Urinary bladder (tissue), 3 donors: ENCODE measurements at regions not wholly inside any gene's neighbourhood (a gene's known extent, or its start where the extent isn't known, plus 50 kb on each side); places are given as distances from the start of the nearest gene placed in this dataset.

Source experiments
- DNase-seq: peaks from one replicate; pipeline ENCODE4 v3.0.0-alpha.2; 2015; ENCODE audit errors: extremely low spot score
- H3K27ac ChIP-seq: one replicate; pipeline ENCODE4 v1.5.1; 2013; ENCODE audit warnings: low read depth, mild to moderate bottlenecking, moderate library complexity
- H3K36me3 ChIP-seq: one replicate; pipeline ENCODE4 v1.6.1; 2013; ENCODE audit warnings: mild to moderate bottlenecking, moderate library complexity; ENCODE audit not compliant: insufficient read depth
- H3K4me1 ChIP-seq: one replicate; pipeline ENCODE4 v1.6.1; 2013; ENCODE audit warnings: mild to moderate bottlenecking, moderate library complexity; ENCODE audit not compliant: insufficient read depth
- H3K4me3 ChIP-seq: one replicate; pipeline ENCODE4 v1.5.1; 2013; ENCODE audit warnings: low read depth, low read length
- WGBS: extraction: QIAGEN DNeasy Blood & Tissue Kit; methylation state at CpG from one replicate; pipeline ENCODE4 v1.1.7; 2013; 5-methylcytosine and 5-hydroxymethylcytosine counted together
- donor health status: healthy with polysubstance abuse.
- donor health status: healthy.

DNA sequence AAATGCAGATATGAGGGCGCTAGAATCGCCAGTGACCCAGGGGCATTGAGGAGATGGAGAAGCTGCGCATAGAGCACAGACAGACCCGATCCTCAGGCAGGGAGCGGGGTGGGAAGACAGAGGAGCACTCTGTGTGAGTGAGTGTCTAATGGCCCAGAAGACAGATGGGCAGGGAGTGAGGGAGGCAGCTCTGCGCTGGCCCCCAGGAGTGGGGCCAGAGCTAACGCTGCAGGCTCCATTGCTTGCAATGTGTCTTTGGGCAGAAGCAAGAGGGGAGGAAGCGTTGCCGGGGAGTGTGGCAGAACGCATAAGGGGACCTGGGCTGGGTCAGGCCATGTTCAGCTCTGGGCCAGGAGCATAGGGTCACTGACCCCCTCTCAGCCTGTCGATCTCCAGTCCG, 207.0 kb downstream of the TBXT start:
- H3K4me1 ChIP-seq: no peaks in the 10 kb centered on the region
- H3K4me3 ChIP-seq: no peak overlapping the region
- 82% methylated on average over 12 of the region's 12 CpGs for WGBS
- no peak for DNase-seq
- no peaks in the 10 kb centered on the region for H3K36me3 ChIP-seq
- no peak overlapping the region for H3K27ac ChIP-seq

DNA sequence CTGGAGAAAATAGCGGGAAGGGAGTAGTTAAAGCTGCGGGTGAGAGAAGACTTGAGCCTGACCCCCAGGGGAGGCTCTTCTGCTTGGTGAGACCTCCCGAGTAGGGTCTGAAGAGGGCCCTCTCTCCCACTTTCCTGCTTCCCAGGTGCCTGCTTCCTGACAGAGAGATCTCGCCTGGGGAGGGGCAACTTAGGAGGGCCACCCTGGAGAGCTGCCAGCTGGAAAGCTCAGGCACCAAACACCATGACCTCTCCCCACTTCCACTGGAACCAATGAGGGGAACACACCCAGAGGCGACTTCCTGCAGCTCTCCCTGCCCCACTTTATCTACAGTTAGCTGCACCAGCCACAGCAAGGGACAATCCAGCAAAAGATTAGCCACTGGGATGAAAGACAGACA, 208.0 kb downstream of the TBXT start:
- no peak for DNase-seq
- H3K4me3 ChIP-seq: no peak overlapping the region
- WGBS: 66% methylated on average over 5 of the region's 5 CpGs
- no peaks in the 10 kb centered on the region for H3K36me3 ChIP-seq
- H3K4me1 ChIP-seq: no peaks in the 10 kb centered on the region
- H3K27ac ChIP-seq: no peak overlapping the region

DNA sequence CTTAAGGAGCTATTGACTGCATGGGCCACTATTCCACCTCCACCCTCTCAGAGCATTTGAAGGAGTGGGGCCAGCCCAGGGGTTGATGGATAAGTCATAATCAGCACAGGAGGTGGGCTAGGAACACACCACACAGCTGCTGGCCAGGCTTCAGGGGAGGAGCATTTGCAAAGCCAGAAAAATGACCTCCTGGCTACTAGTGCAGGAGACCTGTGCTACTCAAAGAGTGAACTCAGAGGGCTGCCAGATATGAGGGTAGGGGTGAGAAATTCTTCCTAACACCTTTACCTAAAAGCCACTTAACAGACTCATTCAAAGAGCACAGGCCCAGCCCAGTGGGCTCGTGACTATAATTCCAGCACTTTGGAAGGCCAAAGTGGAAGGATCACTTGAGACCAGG, 210.8 kb downstream of the TBXT start:
- H3K4me1 ChIP-seq: no peaks in the 10 kb centered on the region
- no peak overlapping the region for H3K4me3 ChIP-seq
- no peak overlapping the region for H3K27ac ChIP-seq
- 65% methylated on average over 1 of the region's 1 CpG for WGBS
- DNase-seq: no peak
- no peaks in the 10 kb centered on the region for H3K36me3 ChIP-seq

DNA sequence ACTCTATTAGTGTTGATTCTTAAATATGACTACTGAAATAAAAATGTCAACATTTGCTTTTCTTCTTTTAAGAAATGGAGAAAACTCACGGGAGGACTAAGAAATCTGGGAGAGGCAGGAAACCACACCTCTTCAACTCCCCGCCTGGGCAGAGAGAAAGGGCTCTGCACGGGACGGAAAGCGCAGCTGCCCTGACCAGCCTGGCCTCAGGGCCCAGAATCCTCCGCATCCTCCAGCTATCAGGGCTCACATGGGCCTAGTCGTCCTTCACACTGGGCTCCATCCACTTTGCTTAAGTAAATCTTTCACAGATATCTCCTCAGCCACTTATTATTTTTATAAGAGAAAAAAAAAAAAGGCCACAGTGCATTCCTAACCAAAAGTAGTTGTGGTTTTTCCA, 215.1 kb downstream of the TBXT start:
- DNase-seq: no peak
- no peaks in the 10 kb centered on the region for H3K36me3 ChIP-seq
- H3K27ac ChIP-seq: no peak overlapping the region
- no peaks in the 10 kb centered on the region for H3K4me1 ChIP-seq
- 61% methylated on average over 7 of the region's 7 CpGs for WGBS
- H3K4me3 ChIP-seq: no peak overlapping the region

DNA sequence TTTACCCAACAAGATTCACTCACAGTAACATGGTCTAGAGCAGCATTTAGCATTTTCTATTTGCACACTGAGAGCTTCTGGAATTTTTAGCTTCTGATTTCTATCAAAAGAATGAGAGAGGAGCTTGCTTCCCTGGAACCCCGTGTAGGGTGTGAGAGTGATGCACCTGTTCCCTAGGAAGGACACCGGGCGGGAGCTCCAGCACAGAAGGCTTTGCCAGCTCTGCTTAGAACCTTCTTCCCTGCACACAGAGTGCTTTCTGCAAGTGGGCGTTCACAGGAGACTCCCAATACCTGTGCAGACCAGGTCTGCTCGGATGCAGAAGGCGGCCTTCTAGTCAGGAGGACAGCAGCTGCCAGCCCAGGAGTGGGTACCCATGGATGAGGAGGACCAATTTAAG, 217.3 kb downstream of the TBXT start:
- Histone ChIP-seq H3K4me3 (no peak overlapping the region), H3K27ac (no peak overlapping the region), H3K4me1 (no peaks in the 10 kb centered on the region), H3K36me3 (no peaks in the 10 kb centered on the region)
- DNase-seq: no peak
- 85% methylated on average over 6 of the region's 6 CpGs for WGBS

DNA sequence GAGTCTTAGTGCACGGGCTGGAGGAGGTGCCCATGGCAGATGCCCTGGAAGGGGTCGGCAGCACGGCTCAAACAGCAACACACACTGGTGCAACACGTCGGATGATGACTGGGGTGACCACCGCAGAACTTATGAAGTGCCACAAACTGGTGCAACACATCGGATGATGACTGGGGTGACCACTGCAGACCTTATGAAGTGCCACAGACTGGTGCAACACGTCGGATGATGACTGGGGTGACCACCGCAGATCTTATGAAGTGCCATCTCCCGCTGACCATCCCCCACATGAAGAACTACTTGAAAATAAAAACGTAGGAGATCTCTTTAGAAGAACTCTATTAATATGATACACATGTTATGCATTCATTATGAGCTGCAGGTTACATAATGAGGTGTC, 218.3 kb downstream of the TBXT start:
- Histone ChIP-seq H3K36me3 (no peaks in the 10 kb centered on the region), H3K4me1 (no peaks in the 10 kb centered on the region), H3K27ac (no peak overlapping the region), H3K4me3 (no peak overlapping the region)
- 90% methylated on average over 12 of the region's 12 CpGs for WGBS
- DNase-seq: no peak

DNA sequence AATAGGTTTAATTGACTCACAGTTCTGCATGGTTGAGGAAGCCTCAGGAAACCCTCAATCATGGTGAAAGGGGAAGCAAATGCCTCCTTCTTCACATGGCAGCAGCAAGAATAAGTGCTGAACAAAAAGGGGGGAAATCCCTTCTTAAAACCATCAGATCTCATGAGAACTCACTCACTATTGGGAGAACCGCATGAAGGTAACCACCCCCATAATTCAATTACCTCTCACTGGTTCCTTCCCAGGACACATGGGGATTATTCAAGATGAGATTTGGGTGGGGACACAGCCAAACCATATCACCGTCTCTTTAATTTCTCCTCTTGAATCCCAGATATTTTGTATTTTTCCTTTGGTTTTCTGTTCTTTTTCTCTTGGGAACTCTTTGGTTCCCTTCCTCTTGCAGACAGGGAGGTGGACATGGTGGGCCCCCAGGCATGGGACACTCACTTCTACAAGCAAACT, 223.6 kb downstream of the TBXT start:
- no peak overlapping the region for H3K27ac ChIP-seq
- H3K36me3 ChIP-seq: no peaks in the 10 kb centered on the region
- H3K4me3 ChIP-seq: no peak overlapping the region
- DNase-seq: no peak
- no peaks in the 10 kb centered on the region for H3K4me1 ChIP-seq
- 93% methylated on average over 2 of the region's 2 CpGs for WGBS

DNA sequence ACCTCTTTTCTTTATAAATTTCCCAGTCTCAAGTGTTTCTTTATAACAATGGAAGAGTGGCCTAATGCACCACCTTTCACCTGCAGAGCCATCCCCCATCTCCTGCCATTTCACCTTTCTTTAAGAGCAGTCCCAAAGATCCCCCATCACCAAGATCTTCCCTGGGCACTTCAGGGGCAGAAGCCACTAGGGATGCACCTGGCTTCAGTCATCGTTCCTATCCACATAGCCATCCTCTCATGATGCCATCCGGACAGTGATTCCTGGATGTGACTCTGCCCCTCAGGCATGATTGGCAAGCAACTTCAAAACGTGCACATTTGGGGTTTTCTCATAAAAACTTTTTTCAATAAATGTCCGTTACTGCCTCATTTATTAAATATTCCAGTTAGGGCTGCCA, 225.9 kb downstream of the TBXT start:
- H3K36me3 ChIP-seq: no peaks in the 10 kb centered on the region
- H3K4me3 ChIP-seq: no peak overlapping the region
- 78% methylated on average over 4 of the region's 4 CpGs for WGBS
- H3K4me1 ChIP-seq: no peaks in the 10 kb centered on the region
- DNase-seq: no peak
- H3K27ac ChIP-seq: no peak overlapping the region

DNA sequence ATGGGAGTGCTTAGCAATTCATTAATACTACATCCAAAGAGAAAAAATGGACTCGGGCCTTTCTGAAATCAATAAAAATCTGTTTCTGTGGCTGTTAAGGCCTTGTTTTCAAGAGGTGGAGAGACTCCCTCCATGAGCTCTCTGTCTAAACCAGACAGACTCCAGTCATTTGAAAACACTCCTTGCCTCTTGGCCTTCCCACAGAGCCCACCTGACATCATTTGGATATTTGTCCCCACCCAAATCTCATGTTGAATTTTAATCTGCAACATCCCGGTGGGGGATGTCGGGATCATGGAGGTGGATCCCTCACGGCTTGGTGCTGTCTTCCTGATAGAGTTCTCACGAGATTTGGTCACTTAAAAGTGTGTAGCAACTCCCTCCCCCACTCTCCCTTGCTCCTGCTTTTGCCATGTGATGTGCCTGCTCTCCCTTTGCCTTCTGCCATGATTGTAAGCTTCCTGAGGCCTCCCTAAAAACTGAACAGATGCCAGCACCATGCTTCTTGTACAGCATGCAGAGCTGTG, 226.3 kb downstream of the TBXT start:
- WGBS: 82% methylated on average over 5 of the region's 5 CpGs
- no peak for DNase-seq
- H3K4me3 ChIP-seq: no peak overlapping the region
- H3K36me3 ChIP-seq: no peaks in the 10 kb centered on the region
- no peak overlapping the region for H3K27ac ChIP-seq
- H3K4me1 ChIP-seq: no peaks in the 10 kb centered on the region

DNA sequence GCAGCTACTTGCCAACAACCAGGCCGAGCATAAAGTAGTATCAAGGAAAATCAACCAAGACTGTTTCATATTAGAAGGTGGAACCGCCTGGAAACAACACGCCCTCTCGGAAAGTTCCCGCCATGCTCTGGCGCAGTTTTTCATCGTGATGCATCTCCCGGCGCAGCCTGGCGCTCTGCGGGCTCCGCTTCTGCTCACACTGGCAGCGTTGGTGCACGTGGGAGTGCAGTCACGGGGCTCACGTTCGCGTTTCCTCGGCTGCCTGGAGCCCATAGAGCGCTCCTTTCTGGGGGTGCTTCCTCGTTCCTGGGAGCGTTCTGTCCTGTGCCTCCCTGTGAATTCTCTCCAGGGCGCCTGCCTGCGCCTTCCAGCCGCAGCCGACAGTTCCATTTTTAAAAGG, 227.3 kb downstream of the TBXT start:
- no peaks in the 10 kb centered on the region for H3K4me1 ChIP-seq
- WGBS: 89% methylated on average over 26 of the region's 26 CpGs
- no peaks in the 10 kb centered on the region for H3K36me3 ChIP-seq
- H3K27ac ChIP-seq: no peak overlapping the region
- no peak for DNase-seq
- no peak overlapping the region for H3K4me3 ChIP-seq

DNA sequence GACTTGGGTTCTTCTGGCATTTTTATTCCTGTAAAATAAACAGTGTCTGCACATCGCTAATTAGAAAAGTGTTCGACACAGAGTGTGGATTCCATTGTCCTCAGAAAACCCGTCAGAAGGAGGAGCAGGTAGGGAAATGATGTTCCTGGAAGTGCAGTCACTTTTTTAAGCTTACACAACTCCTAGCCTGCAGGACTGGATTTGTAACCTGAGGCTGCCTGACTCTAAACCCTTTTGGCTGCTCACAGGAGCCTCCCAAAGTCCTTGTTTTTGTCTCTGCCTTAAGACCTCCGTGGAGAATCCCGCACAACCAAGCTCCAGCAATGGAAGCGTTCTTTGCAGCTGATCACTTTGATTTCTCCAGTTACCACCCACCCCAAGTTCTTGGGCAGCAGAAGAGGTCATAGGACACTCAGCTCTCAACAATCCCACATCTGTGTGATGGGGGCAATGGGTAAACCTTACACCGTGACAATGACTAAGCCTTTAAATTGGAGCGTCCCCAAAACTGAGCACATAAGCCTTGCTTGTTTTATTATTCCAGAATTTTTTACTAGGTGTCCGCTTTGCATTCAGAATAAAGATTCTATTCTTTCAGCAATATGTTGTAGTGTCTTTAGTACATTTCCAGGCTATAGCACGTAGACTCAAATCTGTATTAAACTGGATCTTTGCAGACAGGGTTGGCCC, 227.9 kb downstream of the TBXT start:
- no peak for DNase-seq
- 77% methylated on average over 10 of the region's 10 CpGs for WGBS
- no peaks in the 10 kb centered on the region for H3K4me1 ChIP-seq
- H3K27ac ChIP-seq: no peak overlapping the region
- no peak overlapping the region for H3K4me3 ChIP-seq
- H3K36me3 ChIP-seq: no peaks in the 10 kb centered on the region

DNA sequence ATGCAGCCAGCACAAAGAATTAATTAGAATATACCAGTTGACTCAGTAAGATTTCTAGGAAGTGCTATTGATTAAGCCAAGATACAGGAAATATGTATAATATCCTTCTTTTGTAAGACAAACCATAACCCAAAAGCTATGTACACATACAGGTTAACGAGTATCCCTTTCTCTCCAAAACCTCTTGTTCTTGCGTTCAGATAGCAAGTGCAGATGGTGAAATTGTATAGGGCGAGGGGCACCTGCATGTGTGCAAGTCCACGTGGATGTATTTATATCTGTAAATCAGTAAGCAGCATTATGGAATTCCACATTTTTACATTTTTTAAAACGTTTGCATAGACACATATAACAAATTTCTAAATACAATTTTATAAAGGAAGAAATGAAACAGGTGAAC, 228.6 kb downstream of the TBXT start:
- Histone ChIP-seq H3K27ac (no peak overlapping the region), H3K4me3 (no peak overlapping the region), H3K36me3 (no peaks in the 10 kb centered on the region), H3K4me1 (no peaks in the 10 kb centered on the region)
- 75% methylated on average over 5 of the region's 5 CpGs for WGBS
- DNase-seq: no peak

DNA sequence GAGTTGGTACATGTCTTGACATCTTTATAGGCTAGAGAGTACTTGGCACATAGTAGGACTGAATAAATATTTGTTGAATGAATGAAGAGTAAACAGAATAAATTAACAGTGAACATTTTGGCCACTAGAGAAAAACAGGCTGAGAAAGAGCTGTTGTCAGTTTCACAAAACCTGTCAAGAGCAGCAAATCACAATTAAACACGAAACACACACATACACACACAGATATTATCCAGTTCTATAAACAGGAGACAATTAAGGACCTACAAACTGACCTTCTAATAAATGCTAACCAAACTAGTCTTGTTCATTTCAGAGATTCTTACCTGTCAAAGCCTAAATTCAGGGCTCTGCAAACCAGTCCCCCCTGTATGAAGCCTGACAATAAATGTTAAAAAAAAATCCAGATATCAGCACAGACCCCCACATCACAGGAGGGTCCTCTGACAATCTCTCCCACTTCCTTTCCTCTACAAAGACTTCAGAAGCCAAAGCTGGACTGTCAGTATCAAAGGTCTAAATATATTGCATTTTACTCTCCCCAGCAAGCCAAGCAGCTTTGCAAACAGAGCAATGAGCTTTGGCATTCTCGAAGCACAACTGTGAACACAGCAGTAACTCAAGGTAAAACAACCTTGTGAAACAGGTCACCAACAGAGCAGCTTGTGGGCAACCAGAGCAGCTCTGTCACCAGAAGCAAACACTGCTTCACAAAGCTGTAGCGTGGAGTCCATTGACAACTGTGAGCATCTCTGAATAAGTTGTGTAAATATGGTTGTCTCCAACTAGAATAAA, 229.9 kb downstream of the TBXT start:
- WGBS: 58% methylated on average over 3 of the region's 3 CpGs
- H3K4me1 ChIP-seq: no peaks in the 10 kb centered on the region
- no peak overlapping the region for H3K4me3 ChIP-seq
- H3K36me3 ChIP-seq: no peaks in the 10 kb centered on the region
- DNase-seq: no peak
- no peak overlapping the region for H3K27ac ChIP-seq

DNA sequence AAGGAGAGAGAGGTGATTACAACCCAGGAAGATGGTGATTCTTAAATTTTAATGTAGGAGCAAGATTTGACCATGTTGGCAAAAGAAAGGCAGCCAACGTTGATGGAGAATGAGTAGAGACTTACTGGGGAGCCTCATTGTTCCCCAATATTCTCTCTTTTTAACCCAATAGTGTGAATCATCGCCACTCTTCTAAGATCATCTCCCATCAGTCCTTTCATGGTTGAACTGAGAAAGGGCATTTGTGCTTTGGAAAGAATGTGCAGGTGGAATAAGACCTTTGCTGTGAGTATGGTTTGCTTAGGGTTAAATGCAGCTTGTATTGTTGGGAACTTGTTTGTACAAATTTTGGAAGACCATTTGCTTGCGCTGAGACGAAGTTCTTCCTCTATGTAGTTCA, 231.0 kb downstream of the TBXT start:
- Histone ChIP-seq H3K27ac (no peak overlapping the region), H3K4me3 (no peak overlapping the region), H3K4me1 (no peaks in the 10 kb centered on the region), H3K36me3 (no peaks in the 10 kb centered on the region)
- no peak for DNase-seq
- WGBS: 82% methylated on average over 4 of the region's 4 CpGs
